ENCODE measurements at regions not wholly inside any gene's neighbourhood (a gene's known extent, or its start where the extent isn't known, plus 50 kb on each side); places are given as distances from the start of the nearest gene placed in this dataset.

GRCh38 chr3:30225021-30225420 lies 381.4 kb upstream of the TGFBR2 start:
- no peak for DNase-seq

DNA sequence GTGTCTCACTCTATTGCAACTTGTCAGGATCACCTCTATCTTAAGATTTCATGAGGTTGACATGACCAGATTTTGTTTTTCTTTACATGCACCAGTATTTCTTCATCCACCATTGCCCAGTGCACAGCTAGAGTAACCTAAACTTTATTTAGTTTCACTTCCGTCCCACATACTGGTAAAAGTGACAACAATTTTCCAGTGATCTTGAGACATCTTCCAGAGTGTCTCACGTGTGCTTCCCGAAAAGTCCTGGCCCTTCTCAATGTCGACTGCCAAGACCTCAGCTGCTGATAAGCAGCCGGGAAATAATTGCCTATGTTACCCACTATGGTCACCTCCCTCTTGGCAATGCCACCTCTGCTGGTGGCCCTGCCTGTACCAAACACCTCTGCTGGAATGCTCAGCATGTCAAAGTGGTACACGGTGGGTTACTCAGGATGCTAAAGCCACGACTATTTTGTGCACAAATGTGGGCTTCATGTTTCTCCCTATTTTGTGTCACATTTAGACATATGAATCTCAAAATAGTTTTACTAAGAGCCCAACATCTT lies 379.7 kb upstream of the TGFBR2 start:
- no peak for DNase-seq

- DNase-seq = no peak
Observed at GRCh38 chr3:30227571-30228301, 378.7 kb upstream of the TGFBR2 start.

DNA sequence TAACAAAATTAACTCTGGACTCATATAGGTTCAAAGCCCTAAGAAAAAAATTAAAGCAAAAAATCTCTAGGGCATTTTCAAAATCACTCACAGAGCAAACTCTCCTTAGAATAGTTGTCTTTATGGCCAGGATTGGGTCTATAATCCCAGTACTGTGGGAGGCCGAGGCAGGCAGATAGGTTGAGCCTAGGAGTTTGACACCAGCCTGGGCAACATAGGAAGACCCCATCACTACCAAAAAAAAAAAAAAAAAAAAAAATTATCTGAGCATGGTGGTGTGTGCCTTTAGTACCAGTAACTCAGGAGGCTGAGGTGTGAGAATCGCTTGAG lies 378.1 kb upstream of the TGFBR2 start:
- no peak for DNase-seq

GRCh38 chr3:30231277-30232141 lies 374.9 kb upstream of the TGFBR2 start:
- no peak for DNase-seq

DNA sequence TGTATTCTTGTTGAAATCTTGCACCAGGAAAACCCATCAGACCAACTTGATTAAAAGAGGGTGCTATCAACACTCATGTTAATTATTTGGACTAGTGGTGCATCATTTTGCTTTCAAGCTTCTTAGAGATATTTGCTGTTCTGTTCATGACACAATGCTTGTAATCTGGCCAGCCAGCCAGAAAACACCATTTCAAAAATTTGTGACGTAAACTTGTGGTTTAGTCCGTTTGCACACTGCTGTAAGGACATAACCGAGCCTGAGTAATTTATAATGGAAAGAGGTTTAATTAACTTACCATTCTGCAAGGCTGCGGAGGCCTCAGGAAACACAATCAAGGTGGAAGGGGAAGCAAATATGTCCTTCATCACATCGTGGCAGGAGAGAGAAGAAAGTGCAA lies 374.3 kb upstream of the TGFBR2 start:
- no peak for DNase-seq

- peak; percentile 6 for DNase-seq
Observed at GRCh38 chr3:30233913-30234646, 372.3 kb upstream of the TGFBR2 start.

GRCh38 chr3:30236011-30236410 lies 370.4 kb upstream of the TGFBR2 start:
- DNase-seq = no peak

GRCh38 chr3:30241721-30242120 lies 364.7 kb upstream of the TGFBR2 start:
- DNase-seq = no peak

DNA sequence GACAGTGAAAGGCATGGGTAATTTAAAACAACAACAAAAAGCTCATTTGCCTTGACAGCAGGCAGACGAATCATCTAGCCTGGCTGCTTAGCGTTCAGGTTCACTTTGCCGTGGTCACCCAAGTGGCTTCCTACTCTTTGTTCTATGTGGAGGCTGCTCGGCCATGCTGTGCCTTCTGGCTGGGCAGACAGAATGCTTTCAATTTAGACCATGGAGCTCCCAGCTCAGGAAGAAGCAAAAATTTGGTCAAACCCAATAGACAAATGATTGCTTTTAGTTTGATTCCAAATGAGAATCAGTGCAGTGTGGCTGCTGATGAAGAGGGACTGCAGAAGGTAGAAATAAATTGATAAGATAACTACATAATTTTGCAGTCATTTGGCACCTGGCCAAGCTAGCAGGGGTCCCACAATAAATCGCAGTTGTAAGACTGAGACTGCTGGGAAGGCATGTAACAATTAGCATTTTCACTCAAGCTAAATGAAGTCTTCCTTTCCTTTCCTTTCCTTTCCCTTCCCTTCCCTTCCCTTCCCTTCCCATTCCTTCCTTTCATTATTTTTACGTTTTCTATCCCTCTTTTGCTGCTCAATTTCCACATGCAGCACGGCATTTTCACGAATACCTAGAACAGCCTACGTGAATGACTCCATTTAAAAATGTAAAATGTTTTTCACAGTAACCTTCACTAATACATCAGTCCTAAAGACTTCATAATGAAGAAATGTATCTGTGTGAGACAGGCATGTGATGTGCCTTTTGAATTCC lies 360.4 kb upstream of the TGFBR2 start:
- DNase-seq = no peak

DNA sequence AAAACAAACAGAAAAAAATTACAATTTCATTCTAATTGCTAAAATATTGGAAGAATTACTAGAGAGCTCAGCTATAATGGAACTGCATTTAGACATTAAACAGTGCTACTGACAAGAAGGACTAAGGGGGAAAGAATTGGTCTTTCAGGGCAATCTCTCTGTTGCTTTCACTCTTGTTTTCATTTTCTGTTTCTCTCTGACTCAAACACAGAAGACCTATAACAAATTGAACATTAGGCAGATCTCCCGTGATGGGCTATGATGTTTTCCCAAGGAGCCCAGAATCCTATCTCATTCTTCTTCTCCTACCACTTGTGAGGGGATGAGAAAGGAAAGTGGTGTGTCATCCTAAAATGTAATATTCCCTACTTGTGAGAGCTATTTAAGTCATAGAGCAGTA lies 358.0 kb upstream of the TGFBR2 start:
- DNase-seq = no peak

GRCh38 chr3:30252474-30252873 lies 353.9 kb upstream of the TGFBR2 start:
- DNase-seq = no peak

- no peak for DNase-seq
Observed at GRCh38 chr3:30253832-30254231, 352.6 kb upstream of the TGFBR2 start.

GRCh38 chr3:30256474-30256873 lies 349.9 kb upstream of the TGFBR2 start:
- DNase-seq = no peak

- DNase-seq = no peak
Observed at GRCh38 chr3:30258426-30259392, 347.7 kb upstream of the TGFBR2 start.

DNA sequence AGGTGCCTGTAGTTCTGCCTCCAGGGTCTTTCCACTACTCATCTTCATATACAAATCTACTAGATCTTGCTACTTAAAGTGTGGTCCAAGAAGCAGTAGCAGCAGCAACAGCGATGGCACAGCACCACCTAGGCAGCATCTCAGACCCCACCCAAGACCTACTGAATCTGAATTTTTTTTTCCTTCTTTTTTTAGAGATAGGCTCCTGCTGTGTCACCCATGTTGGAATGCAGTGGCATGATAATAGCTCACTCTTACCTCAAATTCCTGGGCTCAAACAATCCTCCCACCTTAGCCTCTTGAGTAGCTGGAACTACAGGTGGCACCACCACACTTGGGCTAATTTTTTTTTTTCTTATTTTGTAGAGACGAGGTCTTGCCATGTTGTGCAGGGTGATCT lies 346.7 kb upstream of the TGFBR2 start:
- DNase-seq = no peak

- no peak for DNase-seq
Observed at GRCh38 chr3:30260762-30261161, 345.6 kb upstream of the TGFBR2 start.

DNA sequence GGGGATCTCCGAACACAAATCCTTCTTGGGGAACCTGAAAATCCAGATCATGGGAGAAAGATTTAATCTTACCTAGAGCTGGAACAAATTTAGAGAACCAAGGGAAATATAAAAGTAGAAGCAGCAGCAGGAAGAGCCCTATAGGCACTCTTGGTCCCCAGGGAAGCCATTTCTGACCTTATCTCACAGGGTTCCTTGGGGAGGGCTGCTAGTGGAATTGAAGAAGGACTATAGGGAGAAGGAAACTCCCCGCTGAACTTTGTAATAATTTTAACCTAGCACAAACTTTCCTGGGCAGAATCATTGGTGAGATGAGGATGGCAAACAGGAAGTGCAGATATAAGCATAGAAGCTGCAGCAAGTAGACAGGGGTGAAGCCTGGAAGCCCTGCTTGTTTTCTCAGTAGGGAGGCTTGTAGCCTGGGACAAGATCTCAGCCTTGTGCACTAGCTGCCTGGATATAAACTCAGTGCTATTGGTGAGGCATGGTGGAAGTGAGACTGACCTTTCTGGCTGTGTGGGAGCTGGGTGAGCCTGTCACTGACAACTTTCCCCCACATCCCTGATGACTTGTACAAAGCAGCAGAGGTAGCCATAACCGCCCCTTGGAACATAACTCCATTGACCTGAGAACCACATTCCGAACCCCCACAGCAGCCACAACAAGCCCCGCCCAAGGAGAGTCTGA lies 343.0 kb upstream of the TGFBR2 start:
- no peak for DNase-seq

DNA sequence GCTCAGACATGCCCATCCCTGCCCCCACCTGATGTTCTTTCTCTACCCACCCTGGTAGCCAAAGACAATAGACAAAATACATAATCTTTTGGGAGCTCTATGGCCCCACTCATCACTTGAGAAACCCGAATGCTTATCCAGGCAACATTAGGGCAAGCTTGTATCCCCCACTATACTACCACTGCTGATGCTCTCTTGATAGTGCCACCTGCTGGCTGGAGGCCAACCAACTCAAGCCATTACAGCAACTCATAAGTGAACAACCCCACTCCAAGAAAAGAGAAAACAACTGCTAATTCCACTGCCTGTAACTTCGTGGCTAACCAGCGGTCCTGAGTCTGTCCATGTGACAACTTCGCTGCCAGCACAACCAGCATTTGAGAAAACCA lies 342.5 kb upstream of the TGFBR2 start:
- DNase-seq = no peak

- no peak for DNase-seq
Observed at GRCh38 chr3:30266524-30266923, 339.9 kb upstream of the TGFBR2 start.

- DNase-seq = no peak
Observed at GRCh38 chr3:30268288-30268687, 338.1 kb upstream of the TGFBR2 start.

All from KG1 (cell line).